GM12865 (cell line): ENCODE measurements at regions not wholly inside any gene's neighbourhood (a gene's known extent, or its start where the extent isn't known, plus 50 kb on each side); places are given as distances from the start of the nearest gene placed in this dataset.

ENCODE experiments used
- DNase-seq: peaks from one replicate; pipeline ENCODE4 v3.0.0; 2010; ENCODE audit warnings: low read depth
- H3K4me3 ChIP-seq: 2 replicates; pipeline ENCODE4 v1.5.1; 2011; ENCODE audit warnings: mild to moderate bottlenecking, low read depth, low read length, control low read depth
- TF ChIP-seq, protein P1 (sequence below): IDR thresholded peaks from 2 replicates; pipeline ENCODE4 v1.5.1; 2011; ENCODE audit warnings: low read length, control low read depth, low read depth, inconsistent platforms; ENCODE audit not compliant: insufficient read depth; ENCODE audit errors: missing control alignments

DNA sequence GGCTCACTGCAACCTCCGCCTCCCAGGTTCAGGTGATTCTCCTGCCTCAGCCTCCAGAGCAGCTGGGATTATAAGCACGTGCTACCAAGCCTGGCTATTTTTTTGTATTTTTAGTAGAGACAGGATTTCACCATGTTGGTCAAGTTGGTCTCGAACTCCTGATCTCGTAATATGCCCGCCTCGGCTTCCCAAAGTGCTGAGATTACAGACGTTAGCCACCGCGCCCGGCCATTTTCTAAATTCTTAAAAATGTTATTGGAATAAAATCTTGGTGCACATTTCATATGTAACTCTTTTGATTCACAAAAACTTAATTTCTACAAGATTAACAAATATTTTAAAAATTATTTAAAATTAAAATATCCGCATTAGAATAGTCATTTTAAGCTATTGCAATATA lies 1480.3 kb upstream of the SPRY2 start:
- DNase-seq = no peak
- TF ChIP-seq, protein P1, sequence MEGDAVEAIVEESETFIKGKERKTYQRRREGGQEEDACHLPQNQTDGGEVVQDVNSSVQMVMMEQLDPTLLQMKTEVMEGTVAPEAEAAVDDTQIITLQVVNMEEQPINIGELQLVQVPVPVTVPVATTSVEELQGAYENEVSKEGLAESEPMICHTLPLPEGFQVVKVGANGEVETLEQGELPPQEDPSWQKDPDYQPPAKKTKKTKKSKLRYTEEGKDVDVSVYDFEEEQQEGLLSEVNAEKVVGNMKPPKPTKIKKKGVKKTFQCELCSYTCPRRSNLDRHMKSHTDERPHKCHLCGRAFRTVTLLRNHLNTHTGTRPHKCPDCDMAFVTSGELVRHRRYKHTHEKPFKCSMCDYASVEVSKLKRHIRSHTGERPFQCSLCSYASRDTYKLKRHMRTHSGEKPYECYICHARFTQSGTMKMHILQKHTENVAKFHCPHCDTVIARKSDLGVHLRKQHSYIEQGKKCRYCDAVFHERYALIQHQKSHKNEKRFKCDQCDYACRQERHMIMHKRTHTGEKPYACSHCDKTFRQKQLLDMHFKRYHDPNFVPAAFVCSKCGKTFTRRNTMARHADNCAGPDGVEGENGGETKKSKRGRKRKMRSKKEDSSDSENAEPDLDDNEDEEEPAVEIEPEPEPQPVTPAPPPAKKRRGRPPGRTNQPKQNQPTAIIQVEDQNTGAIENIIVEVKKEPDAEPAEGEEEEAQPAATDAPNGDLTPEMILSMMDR = no peak
- H3K4me3 ChIP-seq = no peak overlapping the region

DNA sequence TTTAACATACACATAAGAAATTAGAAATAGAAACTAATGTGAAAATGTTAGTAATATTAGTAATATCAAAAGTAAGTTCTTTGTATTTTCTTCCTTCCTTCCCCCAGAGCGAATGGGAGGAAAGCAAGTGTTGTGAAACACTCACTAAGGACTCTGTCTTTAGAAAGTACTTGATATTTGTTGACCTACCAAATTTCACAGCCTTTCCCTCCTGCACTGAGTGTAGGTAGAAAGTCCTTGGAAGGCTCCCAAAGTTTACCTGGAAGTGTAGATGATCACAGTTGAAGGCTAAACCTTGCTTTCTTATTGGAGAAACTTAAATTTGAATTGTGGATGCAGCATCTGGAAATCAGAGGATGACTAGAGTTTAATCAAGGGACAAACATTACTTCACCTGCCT lies 1459.5 kb upstream of the SPRY2 start:
- H3K4me3 ChIP-seq = no peak overlapping the region
- DNase-seq = no peak
- TF ChIP-seq, protein P1 = no peak

DNA sequence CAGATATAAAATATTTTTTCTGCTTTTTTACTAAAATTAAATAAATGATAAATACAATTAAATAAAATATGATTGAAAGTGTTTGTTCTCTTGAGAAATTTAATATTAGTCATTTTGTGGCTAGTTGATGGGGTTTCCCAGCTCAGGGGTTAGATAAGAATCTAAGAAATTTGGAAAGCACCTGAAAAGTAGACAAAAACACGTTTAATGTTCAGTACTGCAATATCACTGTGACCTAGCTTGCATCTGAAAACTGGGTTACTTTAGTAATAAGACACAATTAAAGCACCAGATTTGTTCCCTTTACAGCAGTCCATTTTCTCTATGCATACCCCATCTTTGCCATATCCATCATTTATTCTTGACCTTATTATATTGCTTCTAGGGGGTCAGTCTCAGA lies 1454.8 kb upstream of the SPRY2 start:
- TF ChIP-seq, protein P1 = no peak
- H3K4me3 ChIP-seq = no peak overlapping the region
- no peak for DNase-seq

DNA sequence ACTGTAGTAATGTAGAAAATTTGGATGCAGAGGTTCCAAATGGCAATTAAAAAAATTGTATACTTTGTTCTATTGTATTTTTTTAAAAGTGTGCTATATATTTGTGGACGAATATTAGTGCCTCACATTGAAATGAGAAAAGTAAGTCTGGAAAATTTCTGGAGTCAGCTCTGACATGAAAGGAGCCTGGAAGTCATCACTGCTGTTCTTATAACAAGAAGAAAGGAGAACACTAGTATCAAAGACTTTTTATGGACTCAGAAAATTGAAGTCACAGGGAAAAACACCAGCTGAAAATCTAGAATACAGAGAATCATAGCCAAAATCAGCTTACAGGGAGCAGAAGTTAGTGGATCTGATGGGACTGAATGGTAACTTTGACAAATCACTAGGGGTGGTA lies 1450.7 kb upstream of the SPRY2 start:
- TF ChIP-seq, protein P1 = no peak
- DNase-seq = no peak

DNA sequence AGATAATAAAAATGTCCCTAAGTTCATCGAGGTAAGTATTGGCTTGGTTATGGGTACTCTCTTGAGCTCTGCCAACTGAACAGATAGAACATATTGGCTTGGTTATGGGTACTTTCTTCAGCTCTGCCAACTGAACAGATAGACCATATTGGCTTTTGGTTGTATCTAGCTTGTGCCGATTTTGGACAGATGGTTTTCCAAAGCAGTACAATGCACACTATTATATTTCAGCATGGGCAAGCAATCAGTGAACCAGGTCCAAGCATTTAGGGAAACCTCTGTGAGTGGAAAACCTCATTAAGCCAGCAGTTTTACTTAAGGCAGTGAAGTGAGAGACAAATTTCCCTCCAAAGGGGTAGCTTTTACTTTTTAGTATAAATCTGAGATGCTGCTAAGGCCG lies 1440.5 kb upstream of the SPRY2 start:
- no peak for DNase-seq
- TF ChIP-seq, protein P1 = no peak
- no peak overlapping the region for H3K4me3 ChIP-seq

More for the DNA sequence above, 1450.7 kb upstream of the SPRY2 start:
- H3K4me3 ChIP-seq = no peak overlapping the region

DNA sequence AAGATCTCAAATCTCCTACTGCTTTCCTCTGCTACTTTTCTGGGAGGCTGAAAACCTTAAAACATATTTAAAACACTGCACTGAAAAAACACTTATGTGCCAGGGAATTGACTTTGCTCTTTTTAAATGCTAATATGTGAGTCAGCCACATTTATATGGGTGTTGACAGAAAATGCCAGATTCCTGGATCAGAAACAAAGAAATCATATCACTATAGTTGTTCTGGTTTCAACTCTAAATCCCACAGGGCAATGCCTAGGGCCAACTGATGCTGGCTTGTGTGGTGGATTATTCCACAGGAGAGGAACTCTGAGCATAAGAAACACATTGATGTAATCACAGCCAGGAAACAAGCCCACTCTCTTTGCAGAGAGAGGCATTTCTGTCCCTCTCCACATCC lies 1439.0 kb upstream of the SPRY2 start:
- no peak overlapping the region for H3K4me3 ChIP-seq
- TF ChIP-seq, protein P1 = no peak
- no peak for DNase-seq

DNA sequence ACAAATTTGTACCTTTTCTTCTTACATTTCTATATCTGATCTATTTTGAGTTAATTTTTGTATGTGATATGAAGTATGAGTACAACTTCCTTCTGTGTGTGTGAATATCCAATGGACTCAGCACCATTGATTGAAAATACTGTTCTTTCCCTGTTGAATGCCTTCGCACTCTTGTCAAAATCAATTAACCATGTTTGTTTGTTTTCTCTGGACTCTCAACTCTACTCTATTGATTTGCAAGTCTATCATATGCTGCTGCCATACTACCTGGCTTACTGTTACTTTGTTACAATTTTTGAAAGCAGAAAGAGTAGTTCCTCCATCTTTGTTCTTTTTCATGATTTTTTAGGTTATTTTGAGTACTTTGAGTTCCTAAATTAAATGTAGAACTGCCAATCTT lies 1437.4 kb upstream of the SPRY2 start:
- H3K4me3 ChIP-seq = no peak overlapping the region
- no peak for DNase-seq
- TF ChIP-seq, protein P1 = no peak
